GM19099 (cell line): ENCODE measurements at regions not wholly inside any gene's neighbourhood (a gene's known extent, or its start where the extent isn't known, plus 50 kb on each side); places are given as distances from the start of the nearest gene placed in this dataset.

Experiments
- POLR2A ChIP-seq: IDR thresholded peaks from 3 replicates; pipeline ENCODE4 v1.6.1; 2011; ENCODE audit warnings: low read depth; ENCODE audit not compliant: insufficient read length; ENCODE audit errors: extremely low read depth

DNA sequence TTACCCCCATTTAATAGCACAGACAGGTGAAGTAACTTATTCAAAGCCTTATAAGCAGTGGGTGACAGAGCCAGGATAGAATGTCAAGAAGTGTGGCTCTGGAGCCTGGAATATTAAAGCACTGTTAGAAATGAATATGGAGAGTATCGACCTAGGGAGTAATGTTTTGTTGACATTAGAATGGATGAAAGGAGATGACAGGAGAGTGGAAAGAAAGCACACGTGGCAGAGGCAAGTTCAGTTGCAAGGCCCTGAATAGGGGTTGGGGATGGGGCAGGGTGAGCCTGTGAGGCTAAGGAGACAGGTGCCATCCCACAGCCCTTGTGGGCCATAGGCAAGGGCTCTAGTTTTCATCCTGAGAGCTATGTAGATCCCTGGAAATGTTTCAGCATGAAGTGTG, 125.5 kb upstream of the PLXNA2 start:
- no peak for TF ChIP-seq POLR2A

DNA sequence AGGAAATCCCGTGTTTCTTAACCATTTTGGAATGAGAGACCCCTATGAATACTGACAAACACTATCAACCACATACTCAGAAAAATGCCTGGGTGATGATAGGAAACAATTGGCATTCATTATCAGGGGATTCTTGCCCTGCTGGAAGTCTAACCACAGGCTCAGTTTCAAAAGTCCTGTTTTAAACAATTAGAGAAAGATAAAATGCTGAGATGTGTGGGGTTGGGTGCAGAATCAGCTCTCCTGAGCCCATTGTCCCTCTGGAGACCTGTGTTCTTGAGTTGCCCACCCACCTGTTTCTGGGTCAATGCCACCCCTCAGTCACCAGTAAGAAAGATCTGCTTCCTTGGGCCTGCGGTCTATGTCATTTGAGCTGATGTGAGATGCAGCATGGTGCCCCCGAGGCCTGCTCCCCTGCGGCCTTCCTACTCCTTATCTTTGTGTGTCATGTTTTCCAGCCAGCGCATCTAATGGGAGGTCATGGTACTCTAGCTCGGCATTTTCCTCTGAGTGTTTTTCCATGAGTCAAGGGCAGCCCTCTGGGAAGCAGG, 130.3 kb upstream of the PLXNA2 start:
- TF ChIP-seq POLR2A = no peak

DNA sequence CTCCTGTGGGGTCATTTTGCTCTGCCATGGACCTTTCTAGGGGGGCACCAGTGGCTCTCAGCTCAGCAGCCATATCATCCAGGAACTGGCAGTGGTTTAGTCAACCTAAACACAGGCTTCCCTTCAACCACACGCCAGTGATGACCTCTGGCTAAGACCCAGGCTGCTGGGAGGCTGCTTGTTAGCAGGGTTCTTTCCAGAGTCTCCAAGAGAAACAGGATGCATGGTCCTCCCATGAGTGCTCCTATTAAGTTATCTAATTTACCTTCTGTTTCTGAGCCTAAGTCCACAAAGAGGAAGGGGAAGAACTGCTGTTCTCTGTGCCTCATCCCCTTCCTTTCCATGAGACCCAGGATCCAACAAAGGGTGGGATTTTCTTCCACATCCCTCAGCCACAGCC, 137.3 kb upstream of the PLXNA2 start:
- no peak for TF ChIP-seq POLR2A

DNA sequence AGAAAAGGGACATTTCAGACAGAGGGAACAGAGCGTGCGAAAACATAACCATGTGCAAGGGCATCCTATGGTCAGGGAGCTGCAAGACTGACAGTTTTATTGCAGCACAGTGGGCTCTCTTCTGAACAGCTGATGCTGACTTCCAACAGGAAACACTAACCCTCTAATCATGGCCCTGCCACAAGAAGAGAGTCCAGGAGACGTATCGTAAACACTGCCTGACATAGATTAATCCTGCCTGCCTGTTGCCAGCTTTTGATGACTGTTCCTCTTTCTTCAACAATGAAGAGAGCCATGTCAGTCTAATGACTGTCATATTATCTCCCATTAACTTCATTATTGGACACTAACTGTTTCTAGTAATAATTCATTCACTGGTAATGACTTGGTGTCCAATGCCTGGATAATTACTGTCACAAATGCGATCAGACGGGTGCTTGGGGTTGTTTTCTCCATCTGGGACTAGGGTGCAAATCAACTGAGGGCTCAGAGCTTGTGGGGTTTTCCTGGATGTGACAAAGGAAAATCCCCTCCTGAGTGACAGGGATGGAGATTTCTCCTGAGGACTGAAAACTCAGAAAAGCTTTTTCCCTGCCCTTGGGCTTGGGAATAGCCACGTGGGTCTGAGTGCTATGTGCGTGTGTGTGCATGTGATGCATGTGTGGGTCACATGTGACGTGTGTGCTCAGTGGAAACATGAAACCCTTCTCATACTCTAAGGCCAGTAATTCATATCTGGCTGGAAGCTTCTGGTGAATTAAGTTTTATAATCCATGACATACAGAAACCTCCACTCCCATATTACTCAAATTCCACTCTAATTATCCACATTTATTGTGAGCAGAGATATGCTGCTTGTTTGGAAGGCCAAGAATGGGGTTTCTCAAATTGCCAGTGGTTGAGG, 144.0 kb upstream of the PLXNA2 start:
- no peak for TF ChIP-seq POLR2A

DNA sequence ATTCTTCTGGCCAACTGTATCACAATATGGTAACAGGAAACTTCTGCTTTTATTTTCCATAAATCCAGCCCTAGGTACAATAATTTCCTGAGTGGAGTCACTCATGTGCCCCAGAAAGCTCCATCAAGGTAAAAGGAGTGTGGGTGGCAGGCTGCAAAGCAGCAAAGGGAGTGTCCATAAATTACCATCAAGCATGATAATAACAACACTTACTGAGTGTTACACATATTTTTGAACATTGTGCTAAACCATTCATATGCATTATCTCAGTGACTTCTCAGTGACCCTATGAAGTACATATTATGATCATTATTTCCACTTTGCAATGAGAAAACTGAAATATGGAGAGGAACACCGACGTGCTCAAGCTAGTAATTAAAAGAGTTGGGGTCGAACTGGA, 149.2 kb upstream of the PLXNA2 start:
- TF ChIP-seq POLR2A = no peak

DNA sequence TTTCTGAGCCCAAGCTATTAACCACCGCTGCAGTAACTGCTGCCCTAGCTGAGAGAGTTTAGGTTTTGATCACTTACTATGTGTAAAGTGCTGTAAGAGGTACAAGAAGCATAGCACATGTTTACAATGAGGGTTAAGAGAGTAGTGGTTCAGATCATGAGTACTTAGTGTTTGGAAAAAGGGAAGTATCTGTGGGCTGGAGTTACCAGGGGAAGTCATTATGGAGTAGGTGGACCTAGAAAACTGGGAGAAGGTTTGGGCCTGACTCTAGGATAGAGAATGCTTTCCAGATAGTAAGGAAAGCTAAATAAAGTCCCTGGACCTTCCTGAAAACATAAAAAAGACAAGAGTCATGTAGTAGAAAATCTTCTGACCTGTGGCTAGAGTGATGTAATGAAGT, 149.6 kb upstream of the PLXNA2 start:
- TF ChIP-seq POLR2A = no peak

DNA sequence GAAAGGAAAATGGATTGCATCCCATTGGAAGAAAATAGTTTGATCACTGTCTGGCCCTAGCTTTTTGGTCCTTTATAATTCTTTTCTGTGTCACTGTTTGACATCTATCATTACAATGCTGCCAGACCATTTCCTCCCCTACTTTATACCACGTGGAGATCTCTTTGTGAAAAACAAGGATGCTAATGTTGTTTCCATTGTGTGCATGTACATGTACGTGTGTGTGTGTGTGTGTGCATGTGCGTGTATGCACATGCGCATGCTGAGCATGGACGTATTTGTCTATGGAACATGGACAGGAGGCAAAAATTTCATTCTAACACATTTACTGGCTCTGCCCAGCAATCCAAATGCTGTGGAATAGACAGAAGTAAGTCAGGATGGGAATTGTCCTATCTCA, 153.1 kb upstream of the PLXNA2 start:
- TF ChIP-seq POLR2A = no peak

DNA sequence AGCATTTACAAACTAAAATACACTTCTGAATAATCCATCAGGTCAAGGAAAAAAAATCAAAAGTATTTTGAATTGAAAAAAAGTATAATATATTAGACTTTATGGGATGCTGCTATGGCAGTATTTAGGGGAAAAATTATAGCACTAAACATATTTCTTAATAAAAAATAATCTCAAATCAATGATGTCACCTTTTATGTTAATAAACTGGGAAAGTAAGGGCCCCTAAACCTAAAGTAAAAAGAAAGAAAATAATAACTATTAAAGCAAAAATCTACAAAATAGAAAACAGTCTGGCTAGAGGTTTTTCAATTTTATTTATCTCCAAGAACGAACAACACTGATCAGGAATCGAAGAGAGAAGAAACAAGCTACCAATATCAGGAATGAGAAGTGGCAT, 160.8 kb upstream of the PLXNA2 start:
- TF ChIP-seq POLR2A = no peak

DNA sequence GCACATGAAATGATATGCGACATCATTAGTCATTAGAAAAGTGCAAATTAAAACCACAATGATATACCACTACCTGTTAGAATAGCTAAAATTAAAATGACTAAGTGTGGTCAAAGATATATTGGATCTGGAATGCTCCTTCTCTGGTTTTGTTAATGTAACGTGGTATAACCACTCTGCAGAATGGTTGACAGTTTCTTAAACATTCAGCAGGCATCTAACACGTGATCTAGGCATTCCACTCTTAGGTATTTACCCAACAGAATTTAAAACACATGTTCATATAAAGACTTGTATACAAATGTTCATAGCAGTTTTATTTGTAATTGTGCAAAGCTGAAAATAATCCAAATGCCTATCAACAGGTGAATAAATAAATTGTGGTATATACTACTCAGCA, 165.0 kb upstream of the PLXNA2 start:
- TF ChIP-seq POLR2A = no peak

DNA sequence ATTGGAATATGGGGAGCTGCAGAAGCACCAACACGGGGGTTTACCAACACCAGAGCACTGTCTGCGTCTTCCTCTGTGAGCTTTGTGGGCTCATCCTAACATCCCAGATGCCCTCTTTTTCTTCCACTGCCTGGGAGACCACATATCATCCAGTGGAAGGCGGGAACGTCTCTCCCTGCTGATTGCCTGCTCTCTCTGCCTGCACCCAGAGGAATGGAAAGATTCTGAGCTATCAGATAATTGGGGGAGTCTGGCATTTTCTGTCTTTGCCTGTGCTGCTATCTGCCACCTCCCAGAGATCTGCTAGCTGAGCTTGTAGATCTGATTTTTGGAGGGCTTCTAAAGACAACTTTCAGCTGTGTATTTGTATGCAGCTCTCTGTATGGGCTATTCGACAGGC, 166.2 kb upstream of the PLXNA2 start:
- TF ChIP-seq POLR2A = no peak

DNA sequence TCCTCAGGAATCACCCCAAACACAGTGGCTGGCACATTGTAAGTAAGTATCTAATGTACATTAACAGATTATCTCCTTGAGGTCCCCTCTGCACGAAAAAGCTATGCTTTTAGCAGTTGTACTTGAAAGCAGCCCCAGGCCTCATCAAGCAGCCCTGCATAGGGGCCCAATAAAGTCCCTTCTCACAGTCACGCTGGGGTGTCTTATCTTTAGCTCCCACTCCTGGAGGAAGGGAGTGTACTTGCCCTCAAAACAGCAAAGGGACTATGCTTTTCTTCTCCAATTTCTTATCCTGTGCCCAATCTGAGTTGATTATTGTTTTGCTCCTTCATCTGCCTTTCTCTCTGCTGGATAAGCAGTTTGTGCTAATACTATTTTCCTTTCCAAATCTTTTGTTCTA, 168.8 kb upstream of the PLXNA2 start:
- no peak for TF ChIP-seq POLR2A

DNA sequence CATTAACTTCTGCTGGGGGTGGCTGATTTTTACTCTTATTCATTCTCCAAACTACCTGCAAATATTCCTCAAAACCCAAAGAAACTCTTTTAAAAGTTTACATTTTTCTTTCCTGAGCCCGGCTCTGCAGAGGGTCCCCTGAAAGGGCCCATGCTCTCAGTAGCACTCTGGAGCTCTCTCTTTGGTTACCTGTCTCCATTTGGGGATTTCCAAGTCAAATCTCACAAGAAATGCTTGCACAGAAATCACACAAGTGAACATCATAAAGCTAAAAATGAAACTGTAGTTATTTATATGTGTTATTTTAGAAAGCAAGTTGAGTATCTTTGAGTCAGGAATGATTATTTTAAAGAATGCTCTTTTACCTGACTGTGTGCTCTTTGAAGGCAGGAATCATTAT, 174.5 kb upstream of the PLXNA2 start:
- no peak for TF ChIP-seq POLR2A

DNA sequence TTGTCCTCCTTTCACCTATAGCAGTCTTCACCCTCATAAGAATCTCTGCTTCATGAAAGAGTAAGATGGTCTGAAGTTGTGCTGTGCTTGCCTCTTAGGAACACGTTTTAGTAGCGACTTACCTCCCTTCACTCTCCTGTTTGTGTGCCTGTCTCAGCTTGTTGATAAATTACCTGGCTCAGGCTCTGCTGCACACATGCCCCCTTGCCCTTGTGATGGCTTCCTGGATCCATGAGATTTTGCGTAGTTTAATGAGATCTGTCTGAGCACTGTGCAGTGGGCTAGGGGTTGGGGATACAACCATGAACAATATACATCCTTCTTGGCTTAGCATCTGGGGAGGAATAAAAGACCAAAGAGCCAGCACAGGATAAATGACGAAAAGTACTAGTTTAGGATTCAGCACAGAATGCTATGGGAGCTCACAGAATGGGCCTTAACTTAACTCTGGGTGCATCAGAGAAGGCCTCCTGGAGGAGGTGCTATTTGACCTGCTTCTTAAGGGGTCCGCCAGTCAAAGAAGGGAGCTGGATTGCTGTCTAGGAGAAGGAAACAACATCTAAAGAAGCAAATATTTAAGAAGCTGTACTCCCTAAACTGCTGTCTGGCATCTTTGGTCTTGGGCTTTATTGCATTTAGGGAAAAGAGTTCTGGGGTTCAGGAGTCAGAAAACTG, 175.7 kb upstream of the PLXNA2 start:
- TF ChIP-seq POLR2A = no peak

DNA sequence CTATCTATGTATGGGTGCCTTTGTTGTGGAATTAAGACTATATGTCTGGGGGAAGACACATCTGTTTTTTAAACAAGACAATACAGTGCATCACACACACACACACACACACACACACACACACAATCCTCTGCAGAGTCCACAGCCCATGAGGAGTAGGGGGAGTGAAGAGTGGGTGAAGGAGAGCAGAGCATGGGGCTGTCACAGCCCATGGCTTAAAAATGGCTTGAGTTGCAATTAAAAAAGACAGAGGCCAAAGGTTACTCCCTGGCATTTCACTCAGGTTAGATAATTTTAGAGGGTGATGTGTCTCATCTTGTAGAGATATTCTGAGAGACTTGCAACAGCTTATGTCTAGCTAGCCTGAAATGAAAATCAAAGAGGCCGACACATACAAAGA, 176.5 kb upstream of the PLXNA2 start:
- no peak for TF ChIP-seq POLR2A

DNA sequence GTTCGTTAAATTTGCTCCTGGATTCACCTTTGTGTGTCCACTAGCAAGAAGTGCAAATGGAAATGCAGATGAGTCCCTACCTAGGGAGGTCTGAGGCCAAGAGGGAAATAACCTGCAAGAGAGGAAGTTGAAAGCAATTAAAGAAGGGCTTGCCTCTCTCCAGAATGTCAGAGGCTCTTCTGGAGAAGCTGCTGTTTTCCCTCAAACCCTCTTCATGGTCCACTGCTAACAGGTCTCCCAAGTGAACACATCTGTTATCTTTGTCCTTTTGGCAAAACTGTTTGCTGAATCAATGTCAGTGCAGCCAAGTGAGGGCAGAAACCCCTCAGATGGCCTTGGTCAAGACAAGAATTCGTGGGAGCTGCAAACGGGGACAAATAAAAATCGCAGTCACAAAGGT, 177.3 kb upstream of the PLXNA2 start:
- no peak for TF ChIP-seq POLR2A

DNA sequence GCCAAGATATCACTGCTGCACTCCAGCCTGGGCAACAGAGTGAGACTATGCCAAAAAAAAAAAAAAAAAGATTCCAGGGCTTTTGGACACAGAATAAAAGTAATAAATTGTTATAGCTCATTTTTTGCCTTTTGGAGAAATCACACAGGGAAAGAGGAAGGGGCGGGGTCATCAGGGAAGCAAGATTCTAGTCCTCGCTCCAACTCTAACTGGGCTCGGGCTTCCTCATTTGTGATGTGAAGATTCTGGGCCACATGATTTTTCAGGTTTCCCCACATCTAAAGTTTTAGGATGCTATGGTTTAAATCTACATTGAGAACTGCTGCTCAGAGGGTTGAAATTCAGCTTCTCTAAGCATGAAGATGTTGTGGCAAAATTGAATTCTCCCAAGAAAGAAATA, 179.3 kb upstream of the PLXNA2 start:
- no peak for TF ChIP-seq POLR2A
